ENCODE measurements at regions not wholly inside any gene's neighbourhood (a gene's known extent, or its start where the extent isn't known, plus 50 kb on each side); places are given as distances from the start of the nearest gene placed in this dataset.

DNA sequence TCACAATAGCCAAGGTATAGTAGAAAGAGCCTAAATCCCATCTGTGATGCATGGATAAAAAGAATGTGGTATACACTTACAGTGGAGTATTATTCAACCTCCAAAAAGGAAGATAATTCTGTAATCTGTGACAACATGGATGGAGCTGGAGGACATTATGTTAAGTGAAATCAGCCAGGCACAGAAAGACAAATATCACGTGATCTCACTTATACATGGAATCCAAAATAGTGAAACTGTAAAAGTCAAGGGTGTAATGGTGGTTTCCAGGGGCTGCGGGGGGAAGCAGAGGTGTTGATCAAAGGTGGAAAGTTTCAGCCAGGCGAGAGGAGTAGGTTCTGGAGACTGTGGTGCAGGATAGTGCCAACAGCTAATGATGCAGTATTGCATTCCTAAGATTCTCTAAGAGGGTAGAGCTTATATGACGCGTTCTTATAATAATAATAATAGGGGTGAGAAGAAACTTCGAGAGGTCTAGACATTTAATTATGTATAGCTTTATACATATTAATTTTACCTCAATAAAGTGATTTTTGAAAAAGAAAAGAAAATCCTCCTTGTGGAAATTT is 246.1 kb downstream of the FOXA2 start:
- no peaks in the 10 kb centered on the region for H3K4me1 ChIP-seq (ENCODE audit: insufficient read depth, low read length)

More for the DNA sequence above, 246.1 kb downstream of the FOXA2 start:
- Histone ChIP-seq H4K91ac (ENCODE audit: insufficient read length, low read depth, low read length) (no peak overlapping the region), H2BK12ac (ENCODE audit: insufficient read length, low read depth, low read length) (no peak overlapping the region), H2AFZ (ENCODE audit: low read length) (no peak overlapping the region), H3K23ac (ENCODE audit: insufficient read length, low read depth, low read length) (no peak overlapping the region), H3K79me2 (ENCODE audit: insufficient read depth, low read length) (no peaks in the 10 kb centered on the region), H3T11ph (ENCODE audit: low read length) (no peak overlapping the region), H4K20me1 (ENCODE audit: control insufficient read depth, insufficient read depth, insufficient read length) (no peaks in the 10 kb centered on the region), H3K9ac (ENCODE audit: extremely low read depth, insufficient read length, low read length) (no peak overlapping the region), H2BK5ac (ENCODE audit: insufficient read length, low read length) (no peak overlapping the region), H3K23me2 (ENCODE audit: insufficient read length, low read depth, low read length, poor library complexity, severe bottlenecking) (no peaks in the 10 kb centered on the region), H3K56ac (ENCODE audit: insufficient read length, low read depth, low read length) (no peak overlapping the region), H3K27ac (ENCODE audit: insufficient read length, low read depth, low read length) (no peak overlapping the region), H2AK5ac (ENCODE audit: insufficient read length, low read length) (no peak overlapping the region), H4K8ac (replicated peaks; ENCODE audit: insufficient read length, low read depth, low read length) (no peak overlapping the region), H3K79me1 (ENCODE audit: insufficient read depth, low read depth, low read length, poor library complexity, severe bottlenecking) (no peaks in the 10 kb centered on the region), H2BK20ac (ENCODE audit: low read depth, low read length, poor library complexity, severe bottlenecking) (no peak overlapping the region), H3K4me2 (ENCODE audit: insufficient read depth, insufficient read length, low read length) (no peak overlapping the region), H3K27me3 (ENCODE audit: insufficient read depth, low read length) (no peaks in the 10 kb centered on the region), H3K18ac (ENCODE audit: insufficient read length, low read depth, low read length) (no peak overlapping the region), H4K5ac (ENCODE audit: insufficient read length, low read depth, low read length) (no peak overlapping the region), H3K14ac (ENCODE audit: insufficient read depth, low read length) (no peak overlapping the region), H2BK120ac (ENCODE audit: low read depth, low read length, poor library complexity, severe bottlenecking) (no peak overlapping the region), H3K4ac (ENCODE audit: low read depth, low read length) (no peak overlapping the region), H2BK15ac (ENCODE audit: low read depth, low read length) (no peak overlapping the region), H3K9me3 (ENCODE audit: control insufficient read depth, low read depth, low read length) (no peaks in the 10 kb centered on the region)
- Mint-ChIP-seq H3K4me1 (peaks cover 6 to 11% of the 10 kb centered on the region in 2 experiments), H3K27ac (no peak overlapping the region), H3K4me3 (no peak overlapping the region; a peak in 1 of 5 replicates), H3K27me3 (ENCODE audit: low read depth) (peaks cover 82% of the 10 kb centered on the region), H3K36me3 (ENCODE audit: insufficient read depth in 1 of 3, low read depth in 3 of 3) (no peaks in the 10 kb centered on the region), H3K9me3 (no peaks in the 10 kb centered on the region; a peak in 1 of 5 replicates)
- TF ChIP-seq, protein P1, sequence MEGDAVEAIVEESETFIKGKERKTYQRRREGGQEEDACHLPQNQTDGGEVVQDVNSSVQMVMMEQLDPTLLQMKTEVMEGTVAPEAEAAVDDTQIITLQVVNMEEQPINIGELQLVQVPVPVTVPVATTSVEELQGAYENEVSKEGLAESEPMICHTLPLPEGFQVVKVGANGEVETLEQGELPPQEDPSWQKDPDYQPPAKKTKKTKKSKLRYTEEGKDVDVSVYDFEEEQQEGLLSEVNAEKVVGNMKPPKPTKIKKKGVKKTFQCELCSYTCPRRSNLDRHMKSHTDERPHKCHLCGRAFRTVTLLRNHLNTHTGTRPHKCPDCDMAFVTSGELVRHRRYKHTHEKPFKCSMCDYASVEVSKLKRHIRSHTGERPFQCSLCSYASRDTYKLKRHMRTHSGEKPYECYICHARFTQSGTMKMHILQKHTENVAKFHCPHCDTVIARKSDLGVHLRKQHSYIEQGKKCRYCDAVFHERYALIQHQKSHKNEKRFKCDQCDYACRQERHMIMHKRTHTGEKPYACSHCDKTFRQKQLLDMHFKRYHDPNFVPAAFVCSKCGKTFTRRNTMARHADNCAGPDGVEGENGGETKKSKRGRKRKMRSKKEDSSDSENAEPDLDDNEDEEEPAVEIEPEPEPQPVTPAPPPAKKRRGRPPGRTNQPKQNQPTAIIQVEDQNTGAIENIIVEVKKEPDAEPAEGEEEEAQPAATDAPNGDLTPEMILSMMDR (conservative IDR thresholded peaks at IDR 0.05) = no peak
- no CpG with 5 or more reads among the region's 6 CpGs for WGBS (ENCODE audit: extremely low coverage, insufficient read length, low lambda C conversion rate)
- DNase-seq = no peak

All from H9 (cell line).